WTC11 (cell line): ENCODE measurements at regions not wholly inside any gene's neighbourhood (a gene's known extent, or its start where the extent isn't known, plus 50 kb on each side); places are given as distances from the start of the nearest gene placed in this dataset.

ENCODE experiments used
- ARID4B ChIP-seq: sonication (generic); formaldehyde crosslinking; IDR thresholded peaks from 2 replicates; pipeline ENCODE4 v1.8.0; 2023; ENCODE audit warnings: missing genetic modification reagents, mild to moderate bottlenecking, borderline replicate concordance
- CREB1 ChIP-seq: sonication (generic); formaldehyde crosslinking; IDR thresholded peaks from 2 replicates; pipeline ENCODE4 v1.8.0; 2023; ENCODE audit warnings: mild to moderate bottlenecking, missing genetic modification reagents
- FOXK1 ChIP-seq: sonication (generic); formaldehyde crosslinking; IDR thresholded peaks from 2 replicates; pipeline ENCODE4 v1.8.0; 2022; ENCODE audit warnings: mild to moderate bottlenecking, moderate library complexity, missing genetic modification reagents
- FOXP1 ChIP-seq: sonication (generic); formaldehyde crosslinking; IDR thresholded peaks from 2 replicates; pipeline ENCODE4 v1.8.0; 2022; ENCODE audit warnings: missing genetic modification reagents, mild to moderate bottlenecking, moderate library complexity, borderline replicate concordance
- GABPB1 ChIP-seq: sonication (generic); formaldehyde crosslinking; IDR thresholded peaks from 2 replicates; pipeline ENCODE4 v1.8.1; 2023; ENCODE audit warnings: mild to moderate bottlenecking, missing genetic modification reagents
- JUN ChIP-seq: sonication (generic); formaldehyde crosslinking; IDR thresholded peaks from 2 replicates; pipeline ENCODE4 v1.8.0; 2023; ENCODE audit warnings: mild to moderate bottlenecking, missing genetic modification reagents
- MYBL2 ChIP-seq: sonication (generic); formaldehyde crosslinking; IDR thresholded peaks from 2 replicates; pipeline ENCODE4 v1.8.1; 2023; ENCODE audit warnings: mild to moderate bottlenecking, moderate library complexity, missing genetic modification reagents
- ZBTB21 ChIP-seq: sonication (generic); formaldehyde crosslinking; IDR thresholded peaks from 2 replicates; pipeline ENCODE4 v1.8.1; 2023; ENCODE audit warnings: mild to moderate bottlenecking, missing genetic modification reagents, borderline replicate concordance
- ZNF121 ChIP-seq: sonication (generic); formaldehyde crosslinking; IDR thresholded peaks from 2 replicates; pipeline ENCODE4 v1.8.0; 2023; ENCODE audit warnings: missing genetic modification reagents
- ZNF138 ChIP-seq: sonication (generic); formaldehyde crosslinking; conservative IDR thresholded peaks from 2 replicates; pipeline ENCODE4 v1.8.1; 2022; ENCODE audit warnings: mild to moderate bottlenecking, moderate library complexity, missing genetic modification reagents
- ZNF263 ChIP-seq: sonication (generic); formaldehyde crosslinking; IDR thresholded peaks from 2 replicates; pipeline ENCODE4 v1.8.1; 2022; ENCODE audit warnings: low read depth, mild to moderate bottlenecking, moderate library complexity, missing genetic modification reagents
- TF ChIP-seq, protein P1 (sequence below): fragments of 200-600 bp; IDR thresholded peaks from 2 replicates; pipeline ENCODE4 v1.8.0; 2022; ENCODE audit warnings: antibody characterized with exemption

GRCh38 chr2:120631724-120632123 is 103.9 kb upstream of the GLI2 start:
- no peak for TF ChIP-seq JUN (CRISPR knock-in tag)
- no peak for TF ChIP-seq GABPB1 (CRISPR knock-in tag)
- TF ChIP-seq ZBTB21 = no peak
- TF ChIP-seq FOXP1 (CRISPR knock-in tag) = no peak
- TF ChIP-seq FOXK1 = no peak
- TF ChIP-seq, protein P1, sequence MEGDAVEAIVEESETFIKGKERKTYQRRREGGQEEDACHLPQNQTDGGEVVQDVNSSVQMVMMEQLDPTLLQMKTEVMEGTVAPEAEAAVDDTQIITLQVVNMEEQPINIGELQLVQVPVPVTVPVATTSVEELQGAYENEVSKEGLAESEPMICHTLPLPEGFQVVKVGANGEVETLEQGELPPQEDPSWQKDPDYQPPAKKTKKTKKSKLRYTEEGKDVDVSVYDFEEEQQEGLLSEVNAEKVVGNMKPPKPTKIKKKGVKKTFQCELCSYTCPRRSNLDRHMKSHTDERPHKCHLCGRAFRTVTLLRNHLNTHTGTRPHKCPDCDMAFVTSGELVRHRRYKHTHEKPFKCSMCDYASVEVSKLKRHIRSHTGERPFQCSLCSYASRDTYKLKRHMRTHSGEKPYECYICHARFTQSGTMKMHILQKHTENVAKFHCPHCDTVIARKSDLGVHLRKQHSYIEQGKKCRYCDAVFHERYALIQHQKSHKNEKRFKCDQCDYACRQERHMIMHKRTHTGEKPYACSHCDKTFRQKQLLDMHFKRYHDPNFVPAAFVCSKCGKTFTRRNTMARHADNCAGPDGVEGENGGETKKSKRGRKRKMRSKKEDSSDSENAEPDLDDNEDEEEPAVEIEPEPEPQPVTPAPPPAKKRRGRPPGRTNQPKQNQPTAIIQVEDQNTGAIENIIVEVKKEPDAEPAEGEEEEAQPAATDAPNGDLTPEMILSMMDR = no peak
- TF ChIP-seq ARID4B = no peak
- TF ChIP-seq CREB1 (CRISPR knock-in tag) = no peak
- no peak for TF ChIP-seq ZNF121 (CRISPR knock-in tag)
- TF ChIP-seq ZNF138 (CRISPR knock-in tag) = no peak
- no peak for TF ChIP-seq ZNF263 (CRISPR knock-in tag)
- TF ChIP-seq MYBL2 = no peak
